ENCODE measurements at regions not wholly inside any gene's neighbourhood (a gene's known extent, or its start where the extent isn't known, plus 50 kb on each side); places are given as distances from the start of the nearest gene placed in this dataset.

DNA sequence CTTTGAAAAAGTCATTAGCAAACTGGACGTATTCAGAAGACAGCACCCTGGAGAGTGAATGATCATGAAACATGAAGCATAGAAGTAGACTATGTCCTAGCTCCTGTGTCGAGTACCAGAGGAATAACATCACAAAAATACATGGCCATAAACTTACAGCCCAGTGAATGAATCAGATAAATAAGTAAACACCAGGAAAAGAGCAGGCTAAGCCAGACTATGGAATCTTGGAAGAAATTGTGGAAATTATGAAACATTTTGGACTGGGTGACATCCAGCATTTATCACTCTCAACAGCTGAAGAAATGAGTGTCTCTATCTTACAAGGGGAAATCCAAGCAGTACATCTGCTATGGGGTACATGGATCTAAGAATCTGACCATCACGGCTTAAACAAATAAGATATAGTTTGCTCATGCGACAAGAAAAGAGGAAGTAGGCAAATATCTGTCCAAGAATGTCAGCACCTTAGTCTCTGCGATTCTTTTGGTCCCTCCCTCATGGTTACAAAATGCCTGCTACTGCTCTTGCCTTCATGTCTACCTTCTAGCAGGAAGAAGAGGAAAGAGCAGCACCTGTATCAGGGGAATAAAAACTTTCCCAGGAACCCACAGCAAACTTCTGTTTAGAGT is 481.5 kb downstream of the BCOR start:
- no peak for TF ChIP-seq TRIM28 (IDR thresholded peaks at IDR 0.05; ENCODE audit: borderline replicate concordance, low read length)
- no peak for TF ChIP-seq ZNF704 (tag by site-specific recombination; IDR thresholded peaks at IDR 0.05)
- TF ChIP-seq, protein P1, sequence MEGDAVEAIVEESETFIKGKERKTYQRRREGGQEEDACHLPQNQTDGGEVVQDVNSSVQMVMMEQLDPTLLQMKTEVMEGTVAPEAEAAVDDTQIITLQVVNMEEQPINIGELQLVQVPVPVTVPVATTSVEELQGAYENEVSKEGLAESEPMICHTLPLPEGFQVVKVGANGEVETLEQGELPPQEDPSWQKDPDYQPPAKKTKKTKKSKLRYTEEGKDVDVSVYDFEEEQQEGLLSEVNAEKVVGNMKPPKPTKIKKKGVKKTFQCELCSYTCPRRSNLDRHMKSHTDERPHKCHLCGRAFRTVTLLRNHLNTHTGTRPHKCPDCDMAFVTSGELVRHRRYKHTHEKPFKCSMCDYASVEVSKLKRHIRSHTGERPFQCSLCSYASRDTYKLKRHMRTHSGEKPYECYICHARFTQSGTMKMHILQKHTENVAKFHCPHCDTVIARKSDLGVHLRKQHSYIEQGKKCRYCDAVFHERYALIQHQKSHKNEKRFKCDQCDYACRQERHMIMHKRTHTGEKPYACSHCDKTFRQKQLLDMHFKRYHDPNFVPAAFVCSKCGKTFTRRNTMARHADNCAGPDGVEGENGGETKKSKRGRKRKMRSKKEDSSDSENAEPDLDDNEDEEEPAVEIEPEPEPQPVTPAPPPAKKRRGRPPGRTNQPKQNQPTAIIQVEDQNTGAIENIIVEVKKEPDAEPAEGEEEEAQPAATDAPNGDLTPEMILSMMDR (tag by site-specific recombination; IDR thresholded peaks at IDR 0.05), result no peak

All from HEK293 (cell line).